ENCODE measurements at regions not wholly inside any gene's neighbourhood (a gene's known extent, or its start where the extent isn't known, plus 50 kb on each side); places are given as distances from the start of the nearest gene placed in this dataset.

DNA sequence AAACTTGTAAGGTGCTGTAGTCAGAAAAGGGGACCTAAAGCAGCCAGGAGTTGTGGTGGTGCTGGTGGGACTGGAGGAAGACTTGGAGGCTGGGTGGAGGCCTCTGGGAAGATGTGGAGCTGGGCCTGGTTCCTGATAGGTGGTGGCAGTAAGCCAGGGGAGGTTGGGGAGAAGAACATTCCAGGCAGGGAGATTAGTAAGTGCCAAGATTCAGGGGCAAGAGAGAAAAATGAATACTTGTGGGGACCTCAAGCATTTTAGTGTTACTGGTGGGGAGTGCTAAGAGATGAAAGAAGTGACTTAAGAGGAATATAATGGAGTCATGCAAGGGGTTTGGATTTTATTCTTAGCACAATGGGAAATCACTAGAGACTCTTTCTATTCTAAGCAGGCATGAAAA lies 79.0 kb upstream of the B3GAT2 start:
- H3K36me3 ChIP-seq (replicated peaks; ENCODE audit: insufficient read depth, low read depth) = no peaks in the 10 kb centered on the region
- no peaks in the 10 kb centered on the region for H3K79me2 ChIP-seq
- H3K27me3 ChIP-seq = no peaks in the 10 kb centered on the region
- H3K4me1 ChIP-seq (ENCODE audit: insufficient read depth) = no peaks in the 10 kb centered on the region
- H3K9me3 ChIP-seq (ENCODE audit: low read depth) = no peaks in the 10 kb centered on the region
- H3K4me3 ChIP-seq = no peak overlapping the region
- H4K20me1 ChIP-seq (ENCODE audit: insufficient read depth, poor library complexity, severe bottlenecking) = no peaks in the 10 kb centered on the region
- H3K27ac ChIP-seq = no peak overlapping the region
- DNase-seq (ENCODE audit: low spot score) = no peak
- no peak overlapping the region for H2AFZ ChIP-seq
- TF ChIP-seq EZH2phosphoT487 (IDR thresholded peaks at IDR 0.05; ENCODE audit: low read depth, severe bottlenecking, unreplicated experiment) (no peak), EZH2 (IDR thresholded peaks at IDR 0.05; ENCODE audit: borderline replicate concordance) (no peak)
- TF ChIP-seq, protein P1, sequence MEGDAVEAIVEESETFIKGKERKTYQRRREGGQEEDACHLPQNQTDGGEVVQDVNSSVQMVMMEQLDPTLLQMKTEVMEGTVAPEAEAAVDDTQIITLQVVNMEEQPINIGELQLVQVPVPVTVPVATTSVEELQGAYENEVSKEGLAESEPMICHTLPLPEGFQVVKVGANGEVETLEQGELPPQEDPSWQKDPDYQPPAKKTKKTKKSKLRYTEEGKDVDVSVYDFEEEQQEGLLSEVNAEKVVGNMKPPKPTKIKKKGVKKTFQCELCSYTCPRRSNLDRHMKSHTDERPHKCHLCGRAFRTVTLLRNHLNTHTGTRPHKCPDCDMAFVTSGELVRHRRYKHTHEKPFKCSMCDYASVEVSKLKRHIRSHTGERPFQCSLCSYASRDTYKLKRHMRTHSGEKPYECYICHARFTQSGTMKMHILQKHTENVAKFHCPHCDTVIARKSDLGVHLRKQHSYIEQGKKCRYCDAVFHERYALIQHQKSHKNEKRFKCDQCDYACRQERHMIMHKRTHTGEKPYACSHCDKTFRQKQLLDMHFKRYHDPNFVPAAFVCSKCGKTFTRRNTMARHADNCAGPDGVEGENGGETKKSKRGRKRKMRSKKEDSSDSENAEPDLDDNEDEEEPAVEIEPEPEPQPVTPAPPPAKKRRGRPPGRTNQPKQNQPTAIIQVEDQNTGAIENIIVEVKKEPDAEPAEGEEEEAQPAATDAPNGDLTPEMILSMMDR (IDR thresholded peaks at IDR 0.05; ENCODE audit: poor library complexity) = no peak
- no peak overlapping the region for H3K4me2 ChIP-seq
- no peaks in the 10 kb centered on the region for H3K9me2 ChIP-seq (replicated peaks; ENCODE audit: insufficient read depth)

DNA sequence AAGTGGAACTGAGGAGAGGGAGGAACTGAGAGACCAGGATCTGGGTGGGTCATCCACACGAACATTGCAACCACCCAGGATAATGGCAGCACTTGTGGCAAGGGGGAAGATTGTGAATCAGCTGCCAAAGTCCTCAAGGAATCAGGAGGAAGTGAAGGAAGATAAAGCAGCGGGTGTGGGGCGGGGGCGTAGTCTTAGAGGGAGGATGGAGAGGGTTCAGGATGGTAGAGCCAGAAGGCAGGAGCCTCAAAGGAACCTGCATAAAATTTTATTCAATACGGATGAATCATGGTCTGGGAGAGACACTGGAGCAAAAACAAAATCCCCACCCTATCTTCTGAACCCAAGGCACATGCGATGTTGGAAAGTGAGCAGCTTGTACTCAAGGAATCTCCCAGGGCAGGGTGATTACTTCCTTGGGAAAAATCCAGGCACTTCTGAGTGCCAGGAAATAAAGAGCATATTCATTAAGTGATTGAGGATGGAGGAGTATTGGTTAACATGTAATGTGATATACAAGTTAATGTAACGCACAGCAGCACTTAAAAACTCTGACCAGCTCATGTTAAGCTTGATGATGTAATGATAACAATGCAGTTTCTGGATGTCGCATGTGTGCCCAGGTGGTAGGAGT lies 82.0 kb upstream of the B3GAT2 start:
- no peaks in the 10 kb centered on the region for H3K36me3 ChIP-seq (replicated peaks; ENCODE audit: insufficient read depth, low read depth)
- TF ChIP-seq EZH2phosphoT487 (IDR thresholded peaks at IDR 0.05; ENCODE audit: low read depth, severe bottlenecking, unreplicated experiment) (no peak), EZH2 (IDR thresholded peaks at IDR 0.05; ENCODE audit: borderline replicate concordance) (no peak)
- TF ChIP-seq, protein P1 (IDR thresholded peaks at IDR 0.05; ENCODE audit: poor library complexity) = no peak
- H3K9me3 ChIP-seq (ENCODE audit: low read depth) = no peaks in the 10 kb centered on the region
- no peaks in the 10 kb centered on the region for H3K4me1 ChIP-seq (ENCODE audit: insufficient read depth)
- no peak overlapping the region for H2AFZ ChIP-seq
- H3K79me2 ChIP-seq = no peaks in the 10 kb centered on the region
- H3K27ac ChIP-seq = no peak overlapping the region
- H3K27me3 ChIP-seq = no peaks in the 10 kb centered on the region
- no peak overlapping the region for H3K4me2 ChIP-seq
- H3K9me2 ChIP-seq (replicated peaks; ENCODE audit: insufficient read depth) = no peaks in the 10 kb centered on the region
- 76% methylated on average over 8 of the region's 8 CpGs for WGBS (ENCODE audit: low lambda C conversion rate, missing lambda C conversion rate)
- DNase-seq (ENCODE audit: low spot score) = no peak
- no peaks in the 10 kb centered on the region for H4K20me1 ChIP-seq (ENCODE audit: insufficient read depth, poor library complexity, severe bottlenecking)
- H3K4me3 ChIP-seq = no peak overlapping the region

DNA sequence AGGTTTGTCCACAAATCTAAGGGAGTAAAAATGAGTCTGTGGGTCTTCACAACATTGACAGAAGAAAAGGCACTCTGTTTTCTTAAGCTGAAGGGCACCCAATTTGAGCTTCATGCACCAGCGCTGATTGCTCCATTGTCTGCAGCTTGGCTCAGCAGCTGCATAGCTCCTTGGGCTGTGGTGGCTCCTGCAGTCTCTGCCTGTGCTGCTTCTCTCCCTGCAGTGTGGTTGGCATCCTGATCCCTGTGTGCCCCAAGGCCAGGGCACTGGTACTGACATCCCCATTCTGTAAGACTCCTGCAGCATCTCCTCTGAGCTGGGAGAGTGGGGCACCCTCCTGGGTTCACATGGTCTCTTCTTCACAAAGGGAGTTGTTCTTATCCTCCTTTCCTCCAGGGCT lies 83.2 kb upstream of the B3GAT2 start:
- Histone ChIP-seq H3K27ac (no peak overlapping the region), H2AFZ (no peak overlapping the region), H3K79me2 (no peaks in the 10 kb centered on the region), H4K20me1 (ENCODE audit: insufficient read depth, poor library complexity, severe bottlenecking) (no peaks in the 10 kb centered on the region), H3K4me2 (no peak overlapping the region), H3K27me3 (no peaks in the 10 kb centered on the region), H3K4me1 (ENCODE audit: insufficient read depth) (no peaks in the 10 kb centered on the region), H3K9me3 (ENCODE audit: low read depth) (no peaks in the 10 kb centered on the region), H3K9me2 (replicated peaks; ENCODE audit: insufficient read depth) (no peaks in the 10 kb centered on the region), H3K36me3 (replicated peaks; ENCODE audit: insufficient read depth, low read depth) (no peaks in the 10 kb centered on the region), H3K4me3 (no peak overlapping the region)
- WGBS (ENCODE audit: low lambda C conversion rate, missing lambda C conversion rate) = 76% methylated on average over 1 of the region's 1 CpG
- no peak for DNase-seq (ENCODE audit: low spot score)
- no peak for TF ChIP-seq EZH2phosphoT487 (IDR thresholded peaks at IDR 0.05; ENCODE audit: low read depth, severe bottlenecking, unreplicated experiment)
- no peak for TF ChIP-seq EZH2 (IDR thresholded peaks at IDR 0.05; ENCODE audit: borderline replicate concordance)
- TF ChIP-seq, protein P1 (IDR thresholded peaks at IDR 0.05; ENCODE audit: poor library complexity) = no peak

DNA sequence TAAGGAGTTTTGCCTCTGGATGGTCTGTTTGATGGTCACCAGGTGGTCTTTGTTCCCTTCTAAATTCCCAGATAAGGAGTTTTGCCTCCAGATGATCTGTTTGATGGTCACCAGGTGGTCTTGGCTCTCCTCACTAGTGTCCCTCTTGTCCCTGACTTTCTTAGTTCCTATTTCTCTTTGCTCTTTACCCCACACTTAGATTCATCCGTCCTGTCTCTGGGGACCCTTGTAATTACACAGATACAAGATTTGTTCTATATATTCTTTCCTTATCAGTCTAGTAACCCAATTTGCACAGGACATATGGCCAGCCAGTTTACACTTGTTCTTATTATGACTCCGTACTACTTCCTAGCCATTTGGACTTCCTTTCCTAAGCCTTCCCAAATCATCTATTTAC lies 84.0 kb upstream of the B3GAT2 start:
- no peak overlapping the region for H2AFZ ChIP-seq
- no peaks in the 10 kb centered on the region for H3K27me3 ChIP-seq
- WGBS (ENCODE audit: low lambda C conversion rate, missing lambda C conversion rate) = 78% methylated on average over 2 of the region's 2 CpGs
- H3K9me2 ChIP-seq (replicated peaks; ENCODE audit: insufficient read depth) = no peaks in the 10 kb centered on the region
- H3K9me3 ChIP-seq (ENCODE audit: low read depth) = no peaks in the 10 kb centered on the region
- H3K36me3 ChIP-seq (replicated peaks; ENCODE audit: insufficient read depth, low read depth) = no peaks in the 10 kb centered on the region
- no peaks in the 10 kb centered on the region for H4K20me1 ChIP-seq (ENCODE audit: insufficient read depth, poor library complexity, severe bottlenecking)
- no peak for DNase-seq (ENCODE audit: low spot score)
- H3K4me1 ChIP-seq (ENCODE audit: insufficient read depth) = no peaks in the 10 kb centered on the region
- H3K4me3 ChIP-seq = no peak overlapping the region
- H3K79me2 ChIP-seq = no peaks in the 10 kb centered on the region
- H3K4me2 ChIP-seq = no peak overlapping the region
- H3K27ac ChIP-seq = no peak overlapping the region
- no peak for TF ChIP-seq EZH2 (IDR thresholded peaks at IDR 0.05; ENCODE audit: borderline replicate concordance)
- TF ChIP-seq, protein P1 (IDR thresholded peaks at IDR 0.05; ENCODE audit: poor library complexity) = no peak
- TF ChIP-seq EZH2phosphoT487 (IDR thresholded peaks at IDR 0.05; ENCODE audit: low read depth, severe bottlenecking, unreplicated experiment) = no peak

Measured in hepatocyte (in vitro differentiated cells).